ENCODE measurements at regions not wholly inside any gene's neighbourhood (a gene's known extent, or its start where the extent isn't known, plus 50 kb on each side); places are given as distances from the start of the nearest gene placed in this dataset.

- no peak for DNase-seq
Observed at GRCh38 chr12:28946361-28946760, 202.7 kb upstream of the FAR2 start.

- no peak for DNase-seq
Observed at GRCh38 chr12:28948685-28949084, 200.4 kb upstream of the FAR2 start.

- no peak for DNase-seq
Observed at GRCh38 chr12:28949184-28949583, 199.9 kb upstream of the FAR2 start.

GRCh38 chr12:28950049-28950448, 199.0 kb upstream of the FAR2 start:
- DNase-seq, result no peak

- no peak for DNase-seq
Observed at GRCh38 chr12:28951935-28952334, 197.1 kb upstream of the FAR2 start.

GRCh38 chr12:28954333-28954732, 194.7 kb upstream of the FAR2 start:
- no peak for DNase-seq

GRCh38 chr12:28955491-28955890, 193.6 kb upstream of the FAR2 start:
- no peak for DNase-seq

GRCh38 chr12:28955931-28956330, 193.1 kb upstream of the FAR2 start:
- no peak for DNase-seq

GRCh38 chr12:28958553-28959195, 190.4 kb upstream of the FAR2 start:
- DNase-seq, result no peak

- no peak for DNase-seq
Observed at GRCh38 chr12:28961948-28962384, 187.1 kb upstream of the FAR2 start.

GRCh38 chr12:28963554-28963953, 185.5 kb upstream of the FAR2 start:
- no peak for DNase-seq

- no peak for DNase-seq
Observed at GRCh38 chr12:28966046-28966780, 182.9 kb upstream of the FAR2 start.

GRCh38 chr12:28967426-28967825, 181.7 kb upstream of the FAR2 start:
- DNase-seq, result no peak

- no peak for DNase-seq
Observed at GRCh38 chr12:28973491-28973890, 175.6 kb upstream of the FAR2 start.

GRCh38 chr12:28974166-28974565, 174.9 kb upstream of the FAR2 start:
- DNase-seq, result no peak

- DNase-seq, result no peak
Observed at GRCh38 chr12:28974883-28975282, 174.2 kb upstream of the FAR2 start.

- DNase-seq, result no peak
Observed at GRCh38 chr12:28975564-28976340, 173.3 kb upstream of the FAR2 start.

- DNase-seq, result no peak
Observed at GRCh38 chr12:28980436-28980835, 168.6 kb upstream of the FAR2 start.

GRCh38 chr12:28987538-28988324, 161.3 kb upstream of the FAR2 start:
- no peak for DNase-seq

GRCh38 chr12:28988325-28988704, 160.8 kb upstream of the FAR2 start:
- DNase-seq, result no peak

GRCh38 chr12:28991626-28992025, 157.5 kb upstream of the FAR2 start:
- no peak for DNase-seq

GRCh38 chr12:28993720-28994119, 155.4 kb upstream of the FAR2 start:
- no peak for DNase-seq

- no peak for DNase-seq
Observed at GRCh38 chr12:28994179-28994715, 154.8 kb upstream of the FAR2 start.

All from CD4-positive, alpha-beta T cell treated with Interleukin-17A for 4 hours (primary cell).